MCF 10A (cell line): ENCODE measurements at regions not wholly inside any gene's neighbourhood (a gene's known extent, or its start where the extent isn't known, plus 50 kb on each side); places are given as distances from the start of the nearest gene placed in this dataset.
A peak's percentile ranks its signal among the peaks of the same experiment; 100 is the strongest.

ENCODE experiments used
- BruUV-seq: library from RNA; stranded (reverse); fragments of 400-500 nt; replicated peaks from 2 replicates; lab custom pipeline; 2021; lab: Mats Ljungman, UMichigan
- CTCF ChIA-PET: fragments of 300-600 bp; sonication (Branson Sonifier 250); formaldehyde crosslinking; extraction: SDS; loops from one replicate; lab custom pipeline; 2021; ENCODE audit warnings: antibody characterized with exemption, inconsistent platforms; lab: Yijun Ruan, JAX
- POLR2A ChIA-PET: fragments of 300-600, 350-650 bp; sonication (Branson Sonifier 250); formaldehyde crosslinking; extraction: SDS; loops from one replicate; lab custom pipeline; 2020; ENCODE audit warnings: antibody characterized with exemption, inconsistent platforms; lab: Yijun Ruan, JAX
- DNase-seq: peaks from one replicate; pipeline ENCODE4 v3.0.0-alpha.2; 2018; ENCODE audit not compliant: unreplicated experiment
- H3K27ac Mint-ChIP-seq: one replicate; pipeline ENCODE4 v1.8.0; 2022; ENCODE audit warnings: mild to moderate bottlenecking, low read depth, mixed read lengths; ENCODE audit not compliant: unreplicated experiment
- H3K27me3 Mint-ChIP-seq: one replicate; pipeline ENCODE4 v1.8.0; 2022; ENCODE audit warnings: mixed read lengths; ENCODE audit not compliant: insufficient read depth, unreplicated experiment
- H3K36me3 Mint-ChIP-seq: one replicate; pipeline ENCODE4 v1.8.0; 2022; ENCODE audit warnings: mild to moderate bottlenecking, moderate library complexity, mixed read lengths; ENCODE audit not compliant: insufficient read depth, unreplicated experiment
- H3K4me1 Mint-ChIP-seq: one replicate; pipeline ENCODE4 v1.8.0; 2022; ENCODE audit warnings: mixed read lengths; ENCODE audit not compliant: insufficient read depth, unreplicated experiment
- H3K4me3 Mint-ChIP-seq: one replicate; pipeline ENCODE4 v1.8.0; 2022; ENCODE audit warnings: mild to moderate bottlenecking, moderate library complexity, mixed read lengths; ENCODE audit not compliant: unreplicated experiment
- H3K9me3 Mint-ChIP-seq: one replicate; pipeline ENCODE4 v1.8.0; 2022; ENCODE audit warnings: mixed read lengths; ENCODE audit not compliant: unreplicated experiment
- CTCF ChIP-seq: fragments of 200-600 bp; IDR thresholded peaks from one replicate; pipeline ENCODE4 v1.8.0; 2022; ENCODE audit warnings: antibody characterized with exemption, mild to moderate bottlenecking; ENCODE audit not compliant: unreplicated experiment
- intact Hi-C: fragments of 100-400 bp; cut with micrococcal nuclease; formaldehyde crosslinking; loops from 2 replicates; pipeline ENCODE4 v1.14.1; 2022

- H3K4me3 Mint-ChIP-seq = no peak overlapping the region
- DNase-seq = peak; percentile 1
- H3K9me3 Mint-ChIP-seq = no peaks in the 10 kb centered on the region
- ChIA-PET POLR2A (no interaction called here), CTCF (interaction anchor here (0.6 kb wide), 2 partner anchors 67 to 293 kb away, joined by 3 to 4 read pairs; no protein-coding TSS in a partner anchor)
- H3K27ac Mint-ChIP-seq = no peak overlapping the region
- TF ChIP-seq CTCF = no peak
- intact Hi-C loops = no loop called here
- no TSS peak for BruUV-seq
- no peaks in the 10 kb centered on the region for H3K36me3 Mint-ChIP-seq
- no peaks in the 10 kb centered on the region for H3K27me3 Mint-ChIP-seq
- no peaks in the 10 kb centered on the region for H3K4me1 Mint-ChIP-seq
These were observed 1658.0 kb downstream of the STIM2 start for GRCh38 chr4:28518561-28519165.

- BruUV-seq = no TSS peak
- POLR2A ChIA-PET = no interaction called here
- intact Hi-C loops = no loop called here
- H3K27ac Mint-ChIP-seq = no peak overlapping the region
- no peak for TF ChIP-seq CTCF
- H3K36me3 Mint-ChIP-seq = no peaks in the 10 kb centered on the region
- DNase-seq = no peak
- H3K9me3 Mint-ChIP-seq = peaks cover 11% of the 10 kb centered on the region
- no peaks in the 10 kb centered on the region for H3K4me1 Mint-ChIP-seq
- CTCF ChIA-PET = no interaction called here
- no peak overlapping the region for H3K4me3 Mint-ChIP-seq
- no peaks in the 10 kb centered on the region for H3K27me3 Mint-ChIP-seq
These were observed 1663.1 kb downstream of the STIM2 start for GRCh38 chr4:28523681-28524190.

GRCh38 chr4:28536124-28536523 lies 1675.5 kb downstream of the STIM2 start:
- CTCF ChIA-PET = no interaction called here
- Mint-ChIP-seq H3K36me3 (no peaks in the 10 kb centered on the region), H3K4me1 (no peaks in the 10 kb centered on the region), H3K27ac (no peak overlapping the region), H3K27me3 (no peaks in the 10 kb centered on the region), H3K9me3 (peaks cover 16% of the 10 kb centered on the region), H3K4me3 (no peak overlapping the region)
- intact Hi-C loops = no loop called here
- POLR2A ChIA-PET = interaction anchor here (0.6 kb wide), 1 partner anchor 281 kb away, joined by 3 read pairs; no protein-coding TSS in a partner anchor
- DNase-seq = no peak
- TF ChIP-seq CTCF = no peak
- no TSS peak for BruUV-seq

GRCh38 chr4:28545986-28546385 lies 1685.3 kb downstream of the STIM2 start:
- POLR2A ChIA-PET = interaction anchor here (0.6 kb wide), 1 partner anchor 150 kb away, joined by 3 read pairs; no protein-coding TSS in a partner anchor
- no peaks in the 10 kb centered on the region for H3K4me1 Mint-ChIP-seq
- H3K27ac Mint-ChIP-seq = no peak overlapping the region
- H3K9me3 Mint-ChIP-seq = no peaks in the 10 kb centered on the region
- TF ChIP-seq CTCF = no peak
- no TSS peak for BruUV-seq
- no peak overlapping the region for H3K4me3 Mint-ChIP-seq
- DNase-seq = no peak
- CTCF ChIA-PET = no interaction called here
- no peaks in the 10 kb centered on the region for H3K36me3 Mint-ChIP-seq
- intact Hi-C loops = no loop called here
- H3K27me3 Mint-ChIP-seq = no peaks in the 10 kb centered on the region
